ENCODE measurements at regions not wholly inside any gene's neighbourhood (a gene's known extent, or its start where the extent isn't known, plus 50 kb on each side); places are given as distances from the start of the nearest gene placed in this dataset.

GRCh38 chr5:5588386-5588785 is 165.9 kb downstream of the ICE1 start:
- TF ChIP-seq POLR2A (IDR thresholded peaks at IDR 0.05) (no peak), CTCF (IDR thresholded peaks at IDR 0.05) (no peak)

All from heart left ventricle (tissue), 13 donors.